ENCODE measurements at regions not wholly inside any gene's neighbourhood (a gene's known extent, or its start where the extent isn't known, plus 50 kb on each side); places are given as distances from the start of the nearest gene placed in this dataset.

- no TSS peak for BruUV-seq (replicated peaks)
- TF ChIP-seq CBX3 (IDR thresholded peaks at IDR 0.05; ENCODE audit: low read depth) (no peak), ZFX (IDR thresholded peaks at IDR 0.05) (no peak), SRF (IDR thresholded peaks at IDR 0.05; ENCODE audit: low read depth) (no peak), SP1 (IDR thresholded peaks at IDR 0.05; ENCODE audit: low read depth) (no peak), ELF1 (IDR thresholded peaks at IDR 0.05; ENCODE audit: borderline replicate concordance, low read depth) (no peak), FOSL1 (IDR thresholded peaks at IDR 0.05; ENCODE audit: low read depth) (no peak), POLR2AphosphoS5 (IDR thresholded peaks at IDR 0.05; ENCODE audit: low read depth, low read length) (no peak), EZH2phosphoT487 (IDR thresholded peaks at IDR 0.05; ENCODE audit: borderline replicate concordance) (no peak), YY1 (IDR thresholded peaks at IDR 0.05; ENCODE audit: extremely low read depth, insufficient replicate concordance, low read depth, low read length) (no peak), ZBTB33 (IDR thresholded peaks at IDR 0.05; ENCODE audit: extremely low read depth, insufficient replicate concordance, low read length) (no peak), POLR2A (IDR thresholded peaks at IDR 0.05; ENCODE audit: borderline replicate concordance, extremely low read depth, insufficient read depth, insufficient read length) (no peak), RAD21 (IDR thresholded peaks at IDR 0.05; ENCODE audit: low read depth) (no peak), TCF7L2 (IDR thresholded peaks at IDR 0.05; ENCODE audit: borderline replicate concordance, extremely low read depth, insufficient read depth, insufficient read length) (no peak), ZNF274 (IDR thresholded peaks at IDR 0.05; ENCODE audit: low read depth, low read length) (no peak)
- TF ChIP-seq, protein P1, sequence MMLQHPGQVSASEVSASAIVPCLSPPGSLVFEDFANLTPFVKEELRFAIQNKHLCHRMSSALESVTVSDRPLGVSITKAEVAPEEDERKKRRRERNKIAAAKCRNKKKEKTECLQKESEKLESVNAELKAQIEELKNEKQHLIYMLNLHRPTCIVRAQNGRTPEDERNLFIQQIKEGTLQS (IDR thresholded peaks at IDR 0.05) = no peak
- TF ChIP-seq, protein P2, sequence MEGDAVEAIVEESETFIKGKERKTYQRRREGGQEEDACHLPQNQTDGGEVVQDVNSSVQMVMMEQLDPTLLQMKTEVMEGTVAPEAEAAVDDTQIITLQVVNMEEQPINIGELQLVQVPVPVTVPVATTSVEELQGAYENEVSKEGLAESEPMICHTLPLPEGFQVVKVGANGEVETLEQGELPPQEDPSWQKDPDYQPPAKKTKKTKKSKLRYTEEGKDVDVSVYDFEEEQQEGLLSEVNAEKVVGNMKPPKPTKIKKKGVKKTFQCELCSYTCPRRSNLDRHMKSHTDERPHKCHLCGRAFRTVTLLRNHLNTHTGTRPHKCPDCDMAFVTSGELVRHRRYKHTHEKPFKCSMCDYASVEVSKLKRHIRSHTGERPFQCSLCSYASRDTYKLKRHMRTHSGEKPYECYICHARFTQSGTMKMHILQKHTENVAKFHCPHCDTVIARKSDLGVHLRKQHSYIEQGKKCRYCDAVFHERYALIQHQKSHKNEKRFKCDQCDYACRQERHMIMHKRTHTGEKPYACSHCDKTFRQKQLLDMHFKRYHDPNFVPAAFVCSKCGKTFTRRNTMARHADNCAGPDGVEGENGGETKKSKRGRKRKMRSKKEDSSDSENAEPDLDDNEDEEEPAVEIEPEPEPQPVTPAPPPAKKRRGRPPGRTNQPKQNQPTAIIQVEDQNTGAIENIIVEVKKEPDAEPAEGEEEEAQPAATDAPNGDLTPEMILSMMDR (IDR thresholded peaks at IDR 0.05 in 2 of 3, conservative IDR thresholded peaks at IDR 0.05 in 1 of 3; ENCODE audit: borderline replicate concordance in 1 of 3, insufficient read depth in 1 of 3, low read depth in 2 of 3, low read length in 2 of 3) = no peak
- POLR2A ChIA-PET = interaction anchor here (1.1 kb wide), 1 partner anchor 280 kb away, joined by 3 read pairs; the partner anchor contains the start of gene CCN2
- no peak overlapping the region for H3K9ac ChIP-seq (ENCODE audit: low read length)
- ATAC-seq (no peak), DNase-seq (ENCODE audit: low read depth, low spot score) (no peak)
- no peak overlapping the region for H3K27ac ChIP-seq (ENCODE audit: low read depth, low read length)
- no peaks in the 10 kb centered on the region for H3K79me2 ChIP-seq (ENCODE audit: insufficient read depth, low read length)
- H4K20me1 ChIP-seq (ENCODE audit: insufficient read depth) = no peaks in the 10 kb centered on the region
- no peak overlapping the region for H3K4me3 ChIP-seq (replicated peaks in 1 of 2; ENCODE audit: low read depth in 1 of 2, low read length in 2 of 2)
- H3K9me2 ChIP-seq (ENCODE audit: insufficient read depth) = no peaks in the 10 kb centered on the region
- H3K4me2 ChIP-seq (ENCODE audit: low read length) = no peak overlapping the region
- H3K27me3 ChIP-seq (ENCODE audit: insufficient read depth, low read length) = no peaks in the 10 kb centered on the region
- no peaks in the 10 kb centered on the region for H3K36me3 ChIP-seq (ENCODE audit: control insufficient read depth in 1 of 2, insufficient read depth in 2 of 2, low read length in 2 of 2)
- no peak overlapping the region for H2AFZ ChIP-seq (ENCODE audit: low read depth, low read length, poor library complexity, severe bottlenecking)
- CTCF ChIA-PET = interaction anchor here (1.6 kb wide), 1 partner anchor 14 kb away, joined by 3 read pairs; no protein-coding TSS in a partner anchor
- no peaks in the 10 kb centered on the region for H3K4me1 ChIP-seq (ENCODE audit: control insufficient read depth in 1 of 2, insufficient read depth in 2 of 2, low read length in 2 of 2)
- RAD21 ChIA-PET (ENCODE audit: low non-redundant PET in 1 of 2, low total read pairs in 2 of 2, uncharacterized antibody in 2 of 2, unreplicated experiment in 2 of 2) = no interaction called here
- H3K9me3 ChIP-seq (ENCODE audit: control insufficient read depth in 1 of 2, insufficient read depth in 1 of 2, low read depth in 1 of 2, low read length in 2 of 2) = no peaks in the 10 kb centered on the region
- intact Hi-C loops (cut with micrococcal nuclease) = no loop called here
Observed at GRCh38 chr6:132231121-132231884, 170.0 kb downstream of the MOXD1 start.

All from HCT116 (cell line).